HG02623 (cell line): ENCODE measurements at regions not wholly inside any gene's neighbourhood (a gene's known extent, or its start where the extent isn't known, plus 50 kb on each side); places are given as distances from the start of the nearest gene placed in this dataset.
"Not testable (repeated sequence)": the region's sequence is repeated elsewhere in the genome, so short reads cannot be mapped to it uniquely, and the experiment has no call there.

Experiments used
- ATAC-seq: cut with Tn5 transposase; IDR thresholded peaks from one replicate; pipeline ENCODE4 v1.9.1; 2021; ENCODE audit warnings: moderate library complexity; ENCODE audit not compliant: unreplicated experiment

- no peak for ATAC-seq
Measured at GRCh38 chr11:97905101-97905500, 1115.6 kb upstream of the CNTN5 start.

GRCh38 chr11:97905671-97906070 is 1115.1 kb upstream of the CNTN5 start:
- ATAC-seq: no peak

DNA sequence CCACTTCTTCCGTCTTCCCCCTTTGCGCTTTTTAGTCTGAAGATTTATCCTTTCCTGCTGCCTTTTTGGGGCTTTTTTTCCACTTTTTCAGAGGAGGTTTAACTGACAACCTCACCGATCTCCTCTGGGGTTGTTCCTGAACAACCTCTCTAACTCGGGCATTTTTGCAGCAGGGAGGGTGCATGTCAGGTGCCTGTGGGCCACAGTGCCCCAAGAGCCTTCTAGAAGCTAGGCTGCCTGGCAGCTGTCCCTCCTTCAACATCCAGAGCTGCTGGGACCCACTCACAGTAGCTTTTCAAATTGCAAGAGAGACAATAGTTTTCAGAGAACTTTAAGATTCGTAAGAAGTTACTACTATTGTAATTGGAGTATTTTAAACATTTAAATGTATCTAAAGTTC is 1112.4 kb upstream of the CNTN5 start:
- no peak for ATAC-seq

DNA sequence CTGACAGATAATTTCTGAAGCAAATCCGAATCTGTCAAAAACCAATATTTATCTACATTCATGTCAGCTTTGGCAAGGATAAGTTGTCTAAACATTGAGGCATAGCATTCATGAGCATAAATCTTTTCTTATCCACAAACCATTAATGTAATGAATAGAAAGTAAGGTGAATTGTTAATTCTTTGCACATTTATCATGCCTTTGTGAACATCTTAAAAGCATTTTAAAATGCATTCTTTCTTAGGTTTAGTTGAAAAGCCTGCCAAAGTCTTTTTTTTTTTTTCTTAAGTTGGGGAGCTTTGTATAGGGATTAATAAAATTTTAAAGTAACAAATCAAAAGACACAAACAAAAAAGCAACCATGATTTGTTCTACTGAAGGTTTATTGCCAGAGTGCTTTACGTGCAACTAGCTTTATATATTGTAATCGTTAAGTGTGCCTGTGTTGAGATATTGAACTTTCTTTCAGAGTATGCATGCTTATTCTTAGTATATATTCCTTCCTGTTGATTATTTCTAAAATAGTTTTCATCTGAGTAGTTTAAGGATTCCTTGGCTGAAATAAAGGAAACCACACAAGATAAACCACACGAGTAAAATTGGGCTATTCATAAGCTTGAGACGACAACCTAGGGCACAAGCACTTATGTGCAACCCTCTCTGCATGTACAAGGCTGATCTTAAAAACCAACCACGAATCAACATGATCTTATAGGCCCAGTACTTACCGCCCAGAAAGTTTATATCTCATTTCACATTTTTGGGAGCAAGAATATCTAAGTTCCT is 1110.9 kb upstream of the CNTN5 start:
- no peak for ATAC-seq

DNA sequence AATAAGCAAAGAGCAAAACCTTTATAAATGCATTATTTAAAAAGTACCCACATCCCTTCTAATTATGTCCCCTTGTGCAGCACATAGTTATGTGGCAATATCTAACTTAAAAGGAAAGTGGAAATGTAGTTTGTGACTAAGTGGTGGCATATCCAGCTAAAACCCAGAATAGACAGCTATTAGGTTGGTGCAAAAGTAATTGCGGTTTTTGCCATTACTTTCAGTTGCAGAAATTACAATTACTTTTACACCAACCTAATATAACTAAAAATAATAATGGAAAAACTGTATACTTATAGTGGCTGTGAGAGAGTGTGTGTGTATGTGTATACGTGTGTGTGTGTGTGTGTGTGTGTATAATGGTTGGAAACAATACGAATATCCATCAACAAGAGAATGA is 1108.1 kb upstream of the CNTN5 start:
- no peak for ATAC-seq

DNA sequence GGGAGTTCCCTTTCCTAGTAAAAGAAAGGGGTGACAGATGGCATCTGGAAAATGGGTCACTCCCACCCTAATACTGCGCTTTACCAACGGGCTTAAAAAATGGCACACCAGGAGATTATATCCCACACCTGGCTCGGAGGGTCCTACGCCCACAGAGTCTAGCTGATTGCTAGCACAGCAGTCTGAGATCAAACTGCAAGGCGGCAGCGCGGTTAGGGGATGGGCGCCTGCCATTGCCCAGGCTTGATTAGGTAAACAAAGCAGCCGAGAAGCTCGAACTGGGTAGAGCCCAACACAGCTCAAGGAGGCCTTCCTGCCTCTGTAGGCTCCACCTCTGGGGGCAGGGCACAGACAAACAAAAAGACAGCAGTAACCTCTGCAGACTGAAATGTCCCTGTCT is 1097.8 kb upstream of the CNTN5 start:
- ATAC-seq: not testable (repeated sequence)

GRCh38 chr11:97934572-97935208 is 1086.1 kb upstream of the CNTN5 start:
- ATAC-seq: no peak

GRCh38 chr11:97937501-97937900 is 1083.2 kb upstream of the CNTN5 start:
- no peak for ATAC-seq

DNA sequence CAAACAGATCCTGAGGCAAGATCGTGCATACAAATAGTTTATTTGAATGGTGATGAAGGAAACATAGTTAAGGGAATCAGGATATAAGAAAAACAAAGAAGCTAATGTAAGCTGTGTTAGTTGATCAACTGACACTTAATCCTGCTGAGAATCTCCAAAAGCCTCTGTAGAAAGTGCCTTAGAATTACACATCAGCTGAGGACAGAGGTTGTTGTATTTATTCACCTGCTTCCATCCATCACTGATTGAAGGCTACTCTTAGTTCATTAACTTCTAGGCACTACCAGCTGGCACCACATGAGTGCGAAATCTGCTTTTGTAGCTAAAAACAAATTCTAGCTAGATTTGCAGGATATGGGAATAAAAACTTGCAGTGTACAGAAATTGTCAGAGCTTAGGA is 1082.0 kb upstream of the CNTN5 start:
- no peak for ATAC-seq

GRCh38 chr11:97943493-97943892 is 1077.3 kb upstream of the CNTN5 start:
- no peak for ATAC-seq

- ATAC-seq: no peak
Measured at GRCh38 chr11:97948793-97949192, 1072.0 kb upstream of the CNTN5 start.

GRCh38 chr11:97955595-97955994 is 1065.2 kb upstream of the CNTN5 start:
- no peak for ATAC-seq

GRCh38 chr11:97956904-97957303 is 1063.8 kb upstream of the CNTN5 start:
- ATAC-seq: no peak

GRCh38 chr11:97961431-97961830 is 1059.3 kb upstream of the CNTN5 start:
- no peak for ATAC-seq

DNA sequence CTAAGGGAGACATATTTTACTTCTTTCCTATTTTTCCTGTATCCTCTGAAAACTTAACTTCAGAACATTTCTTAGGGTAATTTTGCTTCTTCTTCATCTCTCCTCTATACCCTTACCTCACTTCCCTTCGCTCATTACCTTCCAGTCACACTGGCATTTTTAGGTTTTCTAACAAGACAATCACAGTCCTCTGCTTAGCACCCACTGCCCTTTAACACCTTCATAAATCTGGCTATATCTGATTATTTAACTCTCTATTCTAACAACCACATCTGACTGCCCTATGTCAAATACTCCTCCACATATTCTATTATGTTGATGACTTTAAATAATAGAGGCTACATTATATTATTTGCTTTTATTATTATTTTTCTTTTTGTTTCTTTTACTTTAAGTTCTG is 1058.0 kb upstream of the CNTN5 start:
- ATAC-seq: no peak

GRCh38 chr11:97963528-97964331 is 1057.0 kb upstream of the CNTN5 start:
- no peak for ATAC-seq

DNA sequence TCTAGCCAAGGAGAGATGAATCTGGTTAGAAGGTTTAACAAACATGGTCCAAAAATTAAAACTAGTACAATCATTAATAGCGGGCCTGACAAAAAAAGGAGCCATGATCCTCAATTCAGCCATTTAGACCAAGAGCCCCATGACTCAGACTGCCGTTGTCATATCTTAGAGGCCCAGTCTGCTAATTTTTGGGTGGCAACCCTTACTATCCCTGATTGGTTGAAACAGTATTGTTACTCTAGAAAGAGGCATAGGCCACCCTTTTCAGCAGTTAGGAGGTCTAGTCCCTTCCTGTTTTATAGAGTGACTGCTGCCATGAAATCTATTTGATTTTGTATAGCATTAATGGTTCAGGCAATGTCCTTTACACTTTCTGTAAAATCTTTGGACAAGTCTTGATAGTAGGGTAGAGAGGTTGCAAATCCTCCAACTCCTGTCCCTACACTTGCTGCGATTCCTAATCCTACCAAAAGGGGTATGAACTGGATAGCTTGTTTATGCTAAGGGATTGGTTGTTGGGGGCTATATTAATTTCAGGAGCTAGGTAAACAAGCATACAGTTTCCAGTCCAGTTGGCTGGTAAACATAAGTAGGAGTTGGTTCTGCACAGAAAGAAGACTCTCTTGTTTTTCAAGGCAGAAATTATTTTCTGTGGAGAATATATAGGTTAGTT is 1056.3 kb upstream of the CNTN5 start:
- ATAC-seq: no peak

GRCh38 chr11:97965849-97966646 is 1054.7 kb upstream of the CNTN5 start:
- ATAC-seq: no peak

- no peak for ATAC-seq
Measured at GRCh38 chr11:97966901-97967300, 1053.8 kb upstream of the CNTN5 start.

DNA sequence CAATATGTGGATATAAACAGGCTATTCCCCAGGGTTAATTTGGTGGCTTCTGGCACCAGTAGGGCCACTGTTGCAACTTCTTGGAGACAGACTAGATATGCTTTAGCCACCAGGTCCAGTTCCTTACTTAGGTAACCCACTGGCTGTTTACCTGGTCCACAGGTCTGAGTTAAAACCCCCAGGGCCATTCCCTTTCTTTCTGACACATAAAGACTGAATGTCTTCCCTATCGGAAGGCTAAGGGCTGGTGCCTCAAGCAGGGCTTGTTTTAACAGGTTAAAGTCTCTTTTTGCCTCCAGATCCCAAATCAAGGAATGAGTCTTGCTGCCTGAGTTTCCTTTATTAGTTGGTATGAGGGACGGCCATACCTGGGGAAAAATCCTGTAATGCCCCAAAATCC is 1052.7 kb upstream of the CNTN5 start:
- no peak for ATAC-seq
